Left lung (tissue), 4 donors: ENCODE measurements at regions not wholly inside any gene's neighbourhood (a gene's known extent, or its start where the extent isn't known, plus 50 kb on each side); places are given as distances from the start of the nearest gene placed in this dataset.

Experiments used
- ATAC-seq: fragments of 200-7000 bp; cut with Tn5 transposase; one replicate; pipeline ENCODE4 v1.9.1; 2020; ENCODE audit warnings: moderate library complexity
- DNase-seq, 4 donors: peaks; one replicate each; pipeline ENCODE4 v3.0.0-alpha.2; 2013 to 2020
- H3K27ac ChIP-seq, 2 donors: fragments of 200-600 bp; sonication (generic) in 1 of 2; one replicate each; pipeline versions ENCODE4 v1.5.0 to v1.8.0; 2020 to 2021
- H3K27me3 ChIP-seq, 2 donors: fragments of 200-600 bp; sonication (generic) in 1 of 2; one replicate each; pipeline versions ENCODE4 v1.5.0 to v1.8.0; 2020 to 2021
- H3K36me3 ChIP-seq, 2 donors: fragments of 200-600 bp; sonication (generic) in 1 of 2; one replicate each; pipeline versions ENCODE4 v1.5.0 to v1.8.0; 2020 to 2021
- H3K4me1 ChIP-seq, 2 donors: fragments of 200-600 bp; one replicate each; pipeline ENCODE4 v1.8.0; 2021
- H3K4me3 ChIP-seq, 2 donors: fragments of 200-600 bp; sonication (generic) in 1 of 2; one replicate each; pipeline versions ENCODE4 v1.5.0 to v1.8.0; 2020 to 2021; ENCODE audit warnings: mild to moderate bottlenecking in 1 of 2
- H3K9me3 ChIP-seq, 2 donors: fragments of 200-600 bp; sonication (generic) in 1 of 2; one replicate each; pipeline versions ENCODE4 v1.5.0 to v1.8.0; 2020 to 2021
- CTCF ChIP-seq, 2 donors: fragments of 200-600 bp; sonication (generic) in 1 of 2; IDR thresholded peaks; one replicate each; pipeline versions ENCODE4 v1.5.0 to v1.8.0; 2021; ENCODE audit warnings: antibody characterized with exemption in 2 of 2
- intact Hi-C, 2 donors: fragments of 100-400 bp; cut with DNase I; formaldehyde crosslinking; loops; one replicate each; pipeline versions ENCODE4 v1.11.2 to v1.14.2; 2022
- donor health status: DM: no; HTN: yes; CAD: no.
- donor health status: DM: no; HTN: no; CAD: no.

GRCh38 chr13:72567566-72567965, 159.9 kb downstream of the MZT1 start:
- Histone ChIP-seq H3K4me3 (no peak overlapping the region), H3K4me1 (no peaks in the 10 kb centered on the region), H3K9me3 (no peaks in the 10 kb centered on the region), H3K27me3 (no peaks in the 10 kb centered on the region), H3K27ac (no peak overlapping the region), H3K36me3 (no peaks in the 10 kb centered on the region)
- DNase-seq (no peak), ATAC-seq (no peak)
- intact Hi-C loops, result no loop called here
- no peak for TF ChIP-seq CTCF (IDR thresholded peaks at IDR 0.05)

- Histone ChIP-seq H3K27me3 (no peaks in the 10 kb centered on the region), H3K9me3 (no peaks in the 10 kb centered on the region), H3K4me1 (no peaks in the 10 kb centered on the region), H3K4me3 (no peak overlapping the region), H3K27ac (no peak overlapping the region), H3K36me3 (no peaks in the 10 kb centered on the region)
- intact Hi-C loops, result no loop called here
- no peak for TF ChIP-seq CTCF (IDR thresholded peaks at IDR 0.05)
- DNase-seq, result peak in 2 of 4 donors; percentile 40 to 45
- no peak for ATAC-seq
These were observed 160.9 kb downstream of the MZT1 start for GRCh38 chr13:72566526-72566925.

- TF ChIP-seq CTCF (IDR thresholded peaks at IDR 0.05), result peak; percentile 22 to 58
- H3K4me1 ChIP-seq, result no peaks in the 10 kb centered on the region
- H3K36me3 ChIP-seq, result no peaks in the 10 kb centered on the region
- peak in 2 of 4 donors; percentile 29 to 41 for DNase-seq
- peak; percentile 54 for ATAC-seq
- no peak overlapping the region for H3K4me3 ChIP-seq
- intact Hi-C loops, result no loop called here
- H3K9me3 ChIP-seq, result no peaks in the 10 kb centered on the region
- no peak overlapping the region for H3K27ac ChIP-seq
- no peaks in the 10 kb centered on the region for H3K27me3 ChIP-seq
These were observed 161.5 kb downstream of the MZT1 start for GRCh38 chr13:72565893-72566292.

- no peak for DNase-seq
- no peak for TF ChIP-seq CTCF (IDR thresholded peaks at IDR 0.05)
- Histone ChIP-seq H3K27me3 (no peaks in the 10 kb centered on the region), H3K4me1 (no peaks in the 10 kb centered on the region), H3K4me3 (no peak overlapping the region), H3K27ac (no peak overlapping the region), H3K9me3 (no peaks in the 10 kb centered on the region), H3K36me3 (no peaks in the 10 kb centered on the region)
- no peak for ATAC-seq
- intact Hi-C loops, result no loop called here
These were observed 164.7 kb downstream of the MZT1 start for GRCh38 chr13:72562686-72563085.

- no peak overlapping the region for H3K4me3 ChIP-seq
- no peaks in the 10 kb centered on the region for H3K27me3 ChIP-seq
- H3K36me3 ChIP-seq, result no peaks in the 10 kb centered on the region
- H3K4me1 ChIP-seq, result no peaks in the 10 kb centered on the region
- DNase-seq (no peak), ATAC-seq (no peak)
- no peak for TF ChIP-seq CTCF (IDR thresholded peaks at IDR 0.05)
- intact Hi-C loops, result no loop called here
- no peak overlapping the region for H3K27ac ChIP-seq
- H3K9me3 ChIP-seq, result no peaks in the 10 kb centered on the region
These were observed 165.6 kb downstream of the MZT1 start for GRCh38 chr13:72561791-72562190.
